ENCODE measurements at regions not wholly inside any gene's neighbourhood (a gene's known extent, or its start where the extent isn't known, plus 50 kb on each side); places are given as distances from the start of the nearest gene placed in this dataset.

DNA sequence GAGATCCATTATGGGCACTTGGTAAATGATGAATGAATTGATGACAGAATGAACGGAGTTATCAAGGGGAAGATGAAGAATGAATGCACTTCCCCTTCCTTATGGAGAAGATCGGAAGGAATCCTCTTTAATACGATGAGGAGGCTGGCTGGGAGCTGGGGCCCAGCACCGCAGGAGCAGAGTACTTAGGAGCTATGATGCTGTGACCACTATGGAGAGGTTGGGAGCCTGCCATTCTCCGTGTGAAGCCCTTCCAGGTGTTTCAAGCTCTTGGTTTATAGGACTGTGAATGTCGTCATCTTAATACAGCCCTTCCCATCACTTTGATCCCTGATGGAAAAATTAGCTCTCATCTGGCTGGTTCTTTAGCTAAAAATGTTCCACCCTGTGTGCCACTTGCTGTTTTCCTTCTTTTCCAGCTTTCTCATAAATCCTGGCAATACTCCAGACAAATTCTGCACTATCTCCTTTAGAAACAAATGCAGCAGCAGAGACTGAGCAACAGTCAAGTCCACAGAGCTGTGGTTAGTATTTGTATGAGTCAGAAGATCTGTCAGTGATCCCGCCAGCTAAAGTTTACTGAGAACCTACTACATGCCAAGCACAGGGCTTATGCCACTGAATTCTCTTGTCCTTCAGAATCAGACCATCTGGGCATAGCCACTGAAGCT is 263.1 kb upstream of the CRY1 start:
- Histone ChIP-seq H3K56ac (ENCODE audit: insufficient read length, low read depth, low read length) (no peak overlapping the region), H3K23ac (ENCODE audit: insufficient read length, low read depth, low read length) (no peak overlapping the region), H3T11ph (ENCODE audit: low read length) (no peak overlapping the region), H2BK15ac (ENCODE audit: low read depth, low read length) (no peak overlapping the region), H2AK5ac (ENCODE audit: insufficient read length, low read length) (no peak overlapping the region), H3K23me2 (ENCODE audit: insufficient read length, low read depth, low read length, poor library complexity, severe bottlenecking) (no peaks in the 10 kb centered on the region), H4K5ac (ENCODE audit: insufficient read length, low read depth, low read length) (no peak overlapping the region), H3K4me2 (ENCODE audit: insufficient read depth, insufficient read length, low read length) (no peak overlapping the region), H2BK5ac (ENCODE audit: insufficient read length, low read length) (no peak overlapping the region), H3K18ac (ENCODE audit: insufficient read length, low read depth, low read length) (no peak overlapping the region), H3K14ac (ENCODE audit: insufficient read depth, low read length) (no peak overlapping the region), H2BK12ac (ENCODE audit: insufficient read length, low read depth, low read length) (no peak overlapping the region), H3K79me1 (ENCODE audit: insufficient read depth, low read depth, low read length, poor library complexity, severe bottlenecking) (no peaks in the 10 kb centered on the region), H3K27ac (ENCODE audit: insufficient read length, low read depth, low read length) (no peak overlapping the region), H3K4ac (ENCODE audit: low read depth, low read length) (no peak overlapping the region), H2BK120ac (ENCODE audit: low read depth, low read length, poor library complexity, severe bottlenecking) (no peak overlapping the region), H4K91ac (ENCODE audit: insufficient read length, low read depth, low read length) (no peak overlapping the region), H3K9me3 (ENCODE audit: control insufficient read depth, low read depth, low read length) (no peaks in the 10 kb centered on the region), H2BK20ac (ENCODE audit: low read depth, low read length, poor library complexity, severe bottlenecking) (no peak overlapping the region), H3K9ac (ENCODE audit: extremely low read depth, insufficient read length, low read length) (no peak overlapping the region), H3K27me3 (ENCODE audit: insufficient read depth, low read length) (no peaks in the 10 kb centered on the region), H4K20me1 (ENCODE audit: control insufficient read depth, insufficient read depth, insufficient read length) (no peaks in the 10 kb centered on the region), H2AFZ (ENCODE audit: low read length) (no peak overlapping the region), H3K4me1 (ENCODE audit: insufficient read depth, low read length) (no peaks in the 10 kb centered on the region), H4K8ac (replicated peaks; ENCODE audit: insufficient read length, low read depth, low read length) (no peak overlapping the region), H3K79me2 (ENCODE audit: insufficient read depth, low read length) (no peaks in the 10 kb centered on the region)
- Mint-ChIP-seq H3K27ac (no peak overlapping the region), H3K36me3 (ENCODE audit: insufficient read depth in 1 of 3, low read depth in 3 of 3) (peaks cover 4 to 15% (median 5%) of the 10 kb centered on the region in 3 experiments; a peak in 6 of 7 replicates), H3K4me3 (no peak overlapping the region), H3K27me3 (ENCODE audit: low read depth) (peaks cover 2% of the 10 kb centered on the region; the same call in 1 of the 2 replicates), H3K9me3 (peaks cover 10 to 15% of the 10 kb centered on the region in 2 experiments), H3K4me1 (no peaks in the 10 kb centered on the region)
- WGBS (ENCODE audit: extremely low coverage, insufficient read length, low lambda C conversion rate): no CpG with 5 or more reads among the region's 7 CpGs
- DNase-seq: no peak
- TF ChIP-seq, protein P1, sequence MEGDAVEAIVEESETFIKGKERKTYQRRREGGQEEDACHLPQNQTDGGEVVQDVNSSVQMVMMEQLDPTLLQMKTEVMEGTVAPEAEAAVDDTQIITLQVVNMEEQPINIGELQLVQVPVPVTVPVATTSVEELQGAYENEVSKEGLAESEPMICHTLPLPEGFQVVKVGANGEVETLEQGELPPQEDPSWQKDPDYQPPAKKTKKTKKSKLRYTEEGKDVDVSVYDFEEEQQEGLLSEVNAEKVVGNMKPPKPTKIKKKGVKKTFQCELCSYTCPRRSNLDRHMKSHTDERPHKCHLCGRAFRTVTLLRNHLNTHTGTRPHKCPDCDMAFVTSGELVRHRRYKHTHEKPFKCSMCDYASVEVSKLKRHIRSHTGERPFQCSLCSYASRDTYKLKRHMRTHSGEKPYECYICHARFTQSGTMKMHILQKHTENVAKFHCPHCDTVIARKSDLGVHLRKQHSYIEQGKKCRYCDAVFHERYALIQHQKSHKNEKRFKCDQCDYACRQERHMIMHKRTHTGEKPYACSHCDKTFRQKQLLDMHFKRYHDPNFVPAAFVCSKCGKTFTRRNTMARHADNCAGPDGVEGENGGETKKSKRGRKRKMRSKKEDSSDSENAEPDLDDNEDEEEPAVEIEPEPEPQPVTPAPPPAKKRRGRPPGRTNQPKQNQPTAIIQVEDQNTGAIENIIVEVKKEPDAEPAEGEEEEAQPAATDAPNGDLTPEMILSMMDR (conservative IDR thresholded peaks at IDR 0.05): no peak

Measured in H9 (cell line).